Keratinocyte (primary cell): ENCODE measurements at regions not wholly inside any gene's neighbourhood (a gene's known extent, or its start where the extent isn't known, plus 50 kb on each side); places are given as distances from the start of the nearest gene placed in this dataset.

ENCODE experiments used
- DNase-seq: peaks from one replicate; pipeline ENCODE4 v3.0.0-alpha.2; 2011; ENCODE audit warnings: low read depth, missing footprints, low spot score
- FAIRE-seq: peaks from 2 replicates; lab custom pipeline; 2011; peaks lifted over from hg19 to GRCh38; lab: Jason Lieb, UNC
- H2AFZ ChIP-seq: 2 replicates; pipeline ENCODE4 v1.6.0; 2012; ENCODE audit warnings: low read length, control low read depth, inconsistent platforms; ENCODE audit not compliant: control insufficient read depth
- H3K27ac ChIP-seq: 2 replicates; pipeline ENCODE4 v1.5.1; 2011; ENCODE audit warnings: low read length; ENCODE audit not compliant: control insufficient read depth, insufficient read depth
- H3K27me3 ChIP-seq: 3 replicates; pipeline ENCODE4 v1.6.0; 2011; ENCODE audit warnings: low read length; ENCODE audit not compliant: control insufficient read depth, insufficient read depth; ENCODE audit errors: extremely low read depth
- H3K36me3 ChIP-seq, 2 experiments: 2 replicates in 1 of 2; 3 replicates in 1 of 2; pipeline ENCODE4 v1.5.1; 2011; ENCODE audit warnings: low read length in 2 of 2, mild to moderate bottlenecking in 1 of 2; ENCODE audit not compliant: control insufficient read depth in 2 of 2, insufficient read depth in 2 of 2; ENCODE audit errors: extremely low read depth in 1 of 2
- H3K4me1 ChIP-seq: 3 replicates; pipeline ENCODE4 v1.5.1; 2011; ENCODE audit warnings: low read length; ENCODE audit not compliant: control insufficient read depth, insufficient read depth; ENCODE audit errors: extremely low read depth
- H3K4me2 ChIP-seq: 3 replicates; pipeline ENCODE4 v1.6.0; 2011; ENCODE audit warnings: low read depth, low read length; ENCODE audit not compliant: control insufficient read depth, insufficient read depth; ENCODE audit errors: extremely low read depth
- H3K4me3 ChIP-seq, 3 experiments: fragments of 200-600 bp in 1 of 3; sonication (generic) in 1 of 3; 2 replicates in 2 of 3; 3 replicates in 1 of 3; pipeline ENCODE4 v1.5.1; 2011 to 2016; ENCODE audit warnings: low read length in 3 of 3, mild to moderate bottlenecking in 3 of 3, control low read depth in 2 of 3, inconsistent platforms in 1 of 3, low read depth in 1 of 3, mixed read lengths in 1 of 3, mixed run types in 1 of 3, moderate library complexity in 1 of 3; ENCODE audit not compliant: control insufficient read depth in 2 of 3, insufficient read depth in 2 of 3; ENCODE audit errors: extremely low read depth in 1 of 3
- H3K79me2 ChIP-seq: 2 replicates; pipeline ENCODE4 v1.6.0; 2012; ENCODE audit warnings: low read length; ENCODE audit not compliant: control insufficient read depth, insufficient read depth
- H3K9ac ChIP-seq: 3 replicates; pipeline ENCODE4 v1.6.0; 2011; ENCODE audit warnings: low read length; ENCODE audit not compliant: control insufficient read depth, insufficient read depth; ENCODE audit errors: extremely low read depth
- H3K9me1 ChIP-seq: 3 replicates; pipeline ENCODE4 v1.6.0; 2011; ENCODE audit warnings: low read length; ENCODE audit not compliant: control insufficient read depth, insufficient read depth; ENCODE audit errors: extremely low read depth
- H3K9me3 ChIP-seq: 2 replicates; pipeline ENCODE4 v1.5.1; 2012; ENCODE audit warnings: low read depth, low read length; ENCODE audit not compliant: control insufficient read depth
- H4K20me1 ChIP-seq: 3 replicates; pipeline ENCODE4 v1.6.0; 2011; ENCODE audit warnings: low read length; ENCODE audit not compliant: control insufficient read depth, insufficient read depth; ENCODE audit errors: extremely low read depth
- CTCF ChIP-seq, 3 experiments: IDR thresholded peaks in 1 of 3; conservative IDR thresholded peaks in 1 of 3; optimal IDR thresholded peaks in 1 of 3; 2 replicates in 2 of 3; 3 replicates in 1 of 3; pipeline versions ENCODE3 to v1.5.1; 2011; ENCODE audit warnings: low read length in 3 of 3, mild to moderate bottlenecking in 3 of 3, moderate library complexity in 2 of 3, control low read depth in 1 of 3, inconsistent platforms in 1 of 3; ENCODE audit not compliant: insufficient read depth in 2 of 3; ENCODE audit errors: extremely low read depth in 1 of 3
- EZH2 ChIP-seq: IDR thresholded peaks from one replicate; pipeline ENCODE4 v1.6.1; 2012; ENCODE audit warnings: inconsistent platforms, mild to moderate bottlenecking, low read length, moderate library complexity
- dilution Hi-C: fragments of 300-500 bp; cut with MboI; formaldehyde crosslinking; loops from one replicate; pipeline ENCODE4 v1.7.0; 2020; ENCODE audit warnings: low sequenced_read_pairs; ENCODE audit not compliant: extremely low pct_ligation_motif_present

DNA sequence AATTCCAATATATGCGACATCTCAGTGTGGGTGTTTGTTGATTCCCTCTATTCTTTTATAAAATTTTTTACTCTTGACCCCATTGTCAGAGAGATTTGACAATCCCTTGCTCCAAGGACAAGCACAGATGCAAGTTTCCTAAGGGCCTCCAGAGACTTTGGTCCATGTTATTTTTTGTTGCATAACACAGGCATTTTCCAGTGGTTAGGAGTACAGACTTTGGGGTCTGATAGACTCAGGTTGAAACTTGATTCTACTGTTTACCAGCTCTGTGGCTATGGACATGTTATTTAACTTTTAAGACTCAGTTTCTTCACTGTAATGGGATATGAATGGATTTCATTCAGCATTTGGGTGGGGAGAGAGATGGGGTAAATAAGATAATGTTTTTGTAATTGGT lies 361.3 kb downstream of the ENC1 start:
- no peaks in the 10 kb centered on the region for H3K9me1 ChIP-seq
- dilution Hi-C loops = no loop called here
- H3K27ac ChIP-seq = no peak overlapping the region
- TF ChIP-seq EZH2 (no peak), CTCF (optimal IDR thresholded peaks at IDR 0.05 in 1 of 3, IDR thresholded peaks at IDR 0.05 in 1 of 3, conservative IDR thresholded peaks at IDR 0.05 in 1 of 3; ENCODE audit: extremely low read depth in 1 of 3, insufficient read depth in 2 of 3, low read length in 3 of 3) (no peak)
- DNase-seq (no peak), FAIRE-seq (no peak)
- H3K79me2 ChIP-seq = no peaks in the 10 kb centered on the region
- H3K9ac ChIP-seq = no peak overlapping the region
- H3K4me2 ChIP-seq = no peak overlapping the region
- no peak overlapping the region for H3K4me3 ChIP-seq
- H2AFZ ChIP-seq = no peak overlapping the region
- no peaks in the 10 kb centered on the region for H3K9me3 ChIP-seq
- H3K27me3 ChIP-seq = no peaks in the 10 kb centered on the region
- H4K20me1 ChIP-seq = no peaks in the 10 kb centered on the region
- no peaks in the 10 kb centered on the region for H3K4me1 ChIP-seq
- H3K36me3 ChIP-seq = no peaks in the 10 kb centered on the region

DNA sequence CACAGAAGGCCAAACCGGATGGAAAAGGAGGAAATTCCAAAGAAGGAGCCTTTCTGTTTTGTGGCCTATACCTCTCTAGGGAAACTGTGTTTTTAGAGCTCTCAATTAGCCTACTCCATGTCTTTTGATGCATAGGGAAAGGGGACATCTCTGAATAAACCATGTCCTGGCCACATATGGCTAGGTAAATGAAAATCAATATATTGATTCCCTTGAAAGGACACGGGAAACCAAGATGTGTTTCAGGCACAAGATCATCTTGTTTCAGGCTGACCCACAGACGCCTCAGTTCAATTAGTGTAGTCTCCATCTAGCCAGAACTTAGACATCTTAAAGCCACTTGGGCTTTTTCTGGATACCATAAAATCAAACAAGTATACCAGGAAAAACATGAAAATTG lies 363.1 kb downstream of the ENC1 start:
- Histone ChIP-seq H3K27ac (no peak overlapping the region), H2AFZ (no peak overlapping the region), H4K20me1 (no peaks in the 10 kb centered on the region), H3K9me3 (no peaks in the 10 kb centered on the region), H3K4me1 (peaks cover 2% of the 10 kb centered on the region), H3K4me3 (no peak overlapping the region), H3K9me1 (no peaks in the 10 kb centered on the region), H3K36me3 (no peaks in the 10 kb centered on the region), H3K9ac (no peak overlapping the region), H3K27me3 (no peaks in the 10 kb centered on the region), H3K79me2 (no peaks in the 10 kb centered on the region), H3K4me2 (no peak overlapping the region)
- TF ChIP-seq CTCF (optimal IDR thresholded peaks at IDR 0.05 in 1 of 3, IDR thresholded peaks at IDR 0.05 in 1 of 3, conservative IDR thresholded peaks at IDR 0.05 in 1 of 3; ENCODE audit: extremely low read depth in 1 of 3, insufficient read depth in 2 of 3, low read length in 3 of 3) (no peak), EZH2 (no peak)
- FAIRE-seq (no peak), DNase-seq (no peak)
- dilution Hi-C loops = no loop called here
